ENCODE measurements at regions not wholly inside any gene's neighbourhood (a gene's known extent, or its start where the extent isn't known, plus 50 kb on each side); places are given as distances from the start of the nearest gene placed in this dataset.

- no peak for DNase-seq (ENCODE audit: low read depth, low spot score)
- in situ Hi-C loops (cut with HindIII; ENCODE audit: low pct_unique_long_range_greater_than_20kb, low sequenced_read_pairs) = no loop called here
These were observed 59.3 kb upstream of the CCDC91 start for GRCh38 chr12:28130625-28131598.

GRCh38 chr12:28132398-28132797 lies 57.9 kb upstream of the CCDC91 start:
- in situ Hi-C loops (cut with HindIII; ENCODE audit: low pct_unique_long_range_greater_than_20kb, low sequenced_read_pairs) = no loop called here
- no peak for DNase-seq (ENCODE audit: low read depth, low spot score)

GRCh38 chr12:28135801-28136439 lies 54.3 kb upstream of the CCDC91 start:
- in situ Hi-C loops (cut with HindIII; ENCODE audit: low pct_unique_long_range_greater_than_20kb, low sequenced_read_pairs) = no loop called here
- no peak for DNase-seq (ENCODE audit: low read depth, low spot score)

- in situ Hi-C loops (cut with HindIII; ENCODE audit: low pct_unique_long_range_greater_than_20kb, low sequenced_read_pairs) = no loop called here
- DNase-seq (ENCODE audit: low read depth, low spot score) = no peak
These were observed 52.8 kb upstream of the CCDC91 start for GRCh38 chr12:28137414-28137813.

GRCh38 chr12:28140404-28140803 lies 49.9 kb upstream of the CCDC91 start:
- no peak for DNase-seq (ENCODE audit: low read depth, low spot score)
- in situ Hi-C loops (cut with HindIII; ENCODE audit: low pct_unique_long_range_greater_than_20kb, low sequenced_read_pairs) = no loop called here

All from SK-MEL-5 (cell line).